ENCODE measurements at regions not wholly inside any gene's neighbourhood (a gene's known extent, or its start where the extent isn't known, plus 50 kb on each side); places are given as distances from the start of the nearest gene placed in this dataset.

DNA sequence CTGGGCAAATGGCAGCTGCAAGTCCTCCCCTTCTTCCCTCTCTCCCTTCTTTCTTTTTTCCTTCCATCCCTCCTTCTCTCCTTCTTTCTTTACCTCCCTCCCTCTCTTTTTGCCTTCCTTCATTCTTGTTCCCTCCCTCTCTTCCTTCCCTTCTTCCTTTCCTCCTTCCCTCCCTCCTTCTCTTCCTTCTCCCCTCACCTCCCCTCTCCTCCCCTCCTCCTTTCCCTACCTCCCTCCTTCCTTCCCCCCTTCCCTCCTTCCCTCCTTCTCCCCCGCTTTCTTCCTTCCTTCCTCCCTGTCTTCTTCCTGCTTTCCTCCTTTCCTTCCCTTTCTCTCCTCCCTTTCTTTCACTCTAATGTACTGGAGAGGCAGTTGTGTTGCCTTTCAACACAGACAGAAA is 110.8 kb upstream of the SALL1 start:
- TF ChIP-seq, protein P1, sequence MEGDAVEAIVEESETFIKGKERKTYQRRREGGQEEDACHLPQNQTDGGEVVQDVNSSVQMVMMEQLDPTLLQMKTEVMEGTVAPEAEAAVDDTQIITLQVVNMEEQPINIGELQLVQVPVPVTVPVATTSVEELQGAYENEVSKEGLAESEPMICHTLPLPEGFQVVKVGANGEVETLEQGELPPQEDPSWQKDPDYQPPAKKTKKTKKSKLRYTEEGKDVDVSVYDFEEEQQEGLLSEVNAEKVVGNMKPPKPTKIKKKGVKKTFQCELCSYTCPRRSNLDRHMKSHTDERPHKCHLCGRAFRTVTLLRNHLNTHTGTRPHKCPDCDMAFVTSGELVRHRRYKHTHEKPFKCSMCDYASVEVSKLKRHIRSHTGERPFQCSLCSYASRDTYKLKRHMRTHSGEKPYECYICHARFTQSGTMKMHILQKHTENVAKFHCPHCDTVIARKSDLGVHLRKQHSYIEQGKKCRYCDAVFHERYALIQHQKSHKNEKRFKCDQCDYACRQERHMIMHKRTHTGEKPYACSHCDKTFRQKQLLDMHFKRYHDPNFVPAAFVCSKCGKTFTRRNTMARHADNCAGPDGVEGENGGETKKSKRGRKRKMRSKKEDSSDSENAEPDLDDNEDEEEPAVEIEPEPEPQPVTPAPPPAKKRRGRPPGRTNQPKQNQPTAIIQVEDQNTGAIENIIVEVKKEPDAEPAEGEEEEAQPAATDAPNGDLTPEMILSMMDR (IDR thresholded peaks at IDR 0.05): no peak
- no peak for TF ChIP-seq ZFX (IDR thresholded peaks at IDR 0.05; ENCODE audit: borderline replicate concordance)
